WTC11 (cell line): ENCODE measurements at regions not wholly inside any gene's neighbourhood (a gene's known extent, or its start where the extent isn't known, plus 50 kb on each side); places are given as distances from the start of the nearest gene placed in this dataset.

Experiments
- ATAC-seq: fragments of 200-7000 bp; cut with Tn5 transposase; 2 replicates; pipeline ENCODE4 v1.10.0; 2021; ENCODE audit warnings: mild to moderate bottlenecking, moderate library complexity
- CTCF ChIA-PET: fragments of 300-600 bp; sonication (Branson Sonifier 250); formaldehyde crosslinking; loops from one replicate; lab custom pipeline; 2021; ENCODE audit warnings: antibody characterized with exemption; lab: Charles Lee
- POLR2A ChIA-PET: fragments of 350-600 bp; sonication (Branson Sonifier 250); formaldehyde crosslinking; loops from one replicate; lab custom pipeline; 2021; ENCODE audit warnings: antibody characterized with exemption; lab: Charles Lee
- DNase-seq: peaks from one replicate; pipeline ENCODE4 v3.0.0; 2021; ENCODE audit warnings: low spot score
- H3K27ac Mint-ChIP-seq: 2 replicates; pipeline ENCODE4 v1.8.0; 2021; ENCODE audit warnings: mixed read lengths
- H3K27me3 Mint-ChIP-seq: 2 replicates; pipeline ENCODE4 v1.8.0; 2021; ENCODE audit warnings: low read depth, mild to moderate bottlenecking, moderate library complexity, mixed read lengths
- H3K36me3 Mint-ChIP-seq: 2 replicates; pipeline ENCODE4 v1.8.0; 2021; ENCODE audit warnings: mixed read lengths
- H3K4me1 Mint-ChIP-seq: 2 replicates; pipeline ENCODE4 v1.8.0; 2022; ENCODE audit warnings: mixed read lengths
- H3K4me3 Mint-ChIP-seq: 2 replicates; pipeline ENCODE4 v1.8.0; 2021; ENCODE audit warnings: mild to moderate bottlenecking, moderate library complexity, mixed read lengths
- H3K9me3 Mint-ChIP-seq: 2 replicates; pipeline ENCODE4 v1.8.0; 2021; ENCODE audit warnings: mixed read lengths
- ATF2 ChIP-seq: sonication (generic); formaldehyde crosslinking; IDR thresholded peaks from 2 replicates; pipeline ENCODE4 v1.8.1; 2022; ENCODE audit warnings: low read depth, missing genetic modification reagents, borderline replicate concordance
- CREB1 ChIP-seq: sonication (generic); formaldehyde crosslinking; IDR thresholded peaks from 2 replicates; pipeline ENCODE4 v1.8.0; 2023; ENCODE audit warnings: mild to moderate bottlenecking, missing genetic modification reagents
- ERG ChIP-seq: fragments of 250-450 bp; sonication (Bioruptor Pico); IDR thresholded peaks from 2 replicates; pipeline ENCODE4 v1.8.0; 2021; ENCODE audit warnings: mild to moderate bottlenecking
- ESRRA ChIP-seq: sonication (generic); formaldehyde crosslinking; IDR thresholded peaks from 2 replicates; pipeline ENCODE4 v1.8.1; 2022; ENCODE audit warnings: mild to moderate bottlenecking, missing genetic modification reagents, borderline replicate concordance
- ETV6 ChIP-seq: sonication (generic); formaldehyde crosslinking; IDR thresholded peaks from 2 replicates; pipeline ENCODE4 v1.8.1; 2022; ENCODE audit warnings: mild to moderate bottlenecking, missing genetic modification reagents
- FOXP4 ChIP-seq: sonication (generic); formaldehyde crosslinking; IDR thresholded peaks from 2 replicates; pipeline ENCODE4 v1.8.0; 2022; ENCODE audit warnings: mild to moderate bottlenecking, missing genetic modification reagents
- GRHL2 ChIP-seq: fragments of 250-450 bp; sonication (Bioruptor Pico); IDR thresholded peaks from 2 replicates; pipeline ENCODE4 v1.8.0; 2022; ENCODE audit warnings: mild to moderate bottlenecking, moderate library complexity; ENCODE audit not compliant: insufficient replicate concordance, severe bottlenecking
- GTF2I ChIP-seq: fragments of 250-450 bp; sonication (Bioruptor Pico); conservative IDR thresholded peaks from 2 replicates; pipeline ENCODE4 v1.4.0; 2021; ENCODE audit warnings: mild to moderate bottlenecking
- HMGXB4 ChIP-seq: sonication (generic); formaldehyde crosslinking; IDR thresholded peaks from 2 replicates; pipeline ENCODE4 v1.8.1; 2023; ENCODE audit warnings: mild to moderate bottlenecking, moderate library complexity, missing genetic modification reagents
- IRF2 ChIP-seq: sonication (generic); formaldehyde crosslinking; IDR thresholded peaks from 2 replicates; pipeline ENCODE4 v1.8.0; 2022; ENCODE audit warnings: low read depth, missing genetic modification reagents, borderline replicate concordance
- JUN ChIP-seq: sonication (generic); formaldehyde crosslinking; IDR thresholded peaks from 2 replicates; pipeline ENCODE4 v1.8.0; 2023; ENCODE audit warnings: mild to moderate bottlenecking, missing genetic modification reagents
- MXD4 ChIP-seq: fragments of 250-450 bp; sonication (Bioruptor Pico); IDR thresholded peaks from 2 replicates; pipeline ENCODE4 v1.8.0; 2021; ENCODE audit warnings: mild to moderate bottlenecking, moderate library complexity, borderline replicate concordance
- NFATC4 ChIP-seq: fragments of 250-450 bp; sonication (Bioruptor Pico); IDR thresholded peaks from 2 replicates; pipeline ENCODE4 v1.9.0; 2021; ENCODE audit warnings: mild to moderate bottlenecking
- NFE2L1 ChIP-seq: sonication (generic); formaldehyde crosslinking; IDR thresholded peaks from 2 replicates; pipeline ENCODE4 v1.8.1; 2023; ENCODE audit warnings: missing genetic modification reagents
- NFYB ChIP-seq: sonication (generic); formaldehyde crosslinking; conservative IDR thresholded peaks from 2 replicates; pipeline ENCODE4 v1.8.0; 2022; ENCODE audit warnings: low read depth, missing genetic modification reagents
- SOX15 ChIP-seq: fragments of 250-450 bp; sonication (Bioruptor Pico); IDR thresholded peaks from 2 replicates; pipeline ENCODE4 v1.9.0; 2021; ENCODE audit warnings: mild to moderate bottlenecking
- ZBTB21 ChIP-seq: sonication (generic); formaldehyde crosslinking; IDR thresholded peaks from 2 replicates; pipeline ENCODE4 v1.8.1; 2023; ENCODE audit warnings: mild to moderate bottlenecking, missing genetic modification reagents, borderline replicate concordance
- ZNF396 ChIP-seq: fragments of 250-450 bp; sonication (Bioruptor Pico); IDR thresholded peaks from 2 replicates; pipeline ENCODE4 v1.8.0; 2021; ENCODE audit warnings: mild to moderate bottlenecking, moderate library complexity, borderline replicate concordance
- ZNF423 ChIP-seq: fragments of 250-450 bp; sonication (Bioruptor Pico); IDR thresholded peaks from 2 replicates; pipeline ENCODE4 v2.1.2; 2022; ENCODE audit warnings: mild to moderate bottlenecking, moderate library complexity
- TF ChIP-seq, protein P1 (sequence below): sonication (generic); formaldehyde crosslinking; IDR thresholded peaks from 2 replicates; pipeline ENCODE4 v1.8.1; 2023; ENCODE audit warnings: mild to moderate bottlenecking, missing genetic modification reagents, borderline replicate concordance
- TF ChIP-seq, protein P2 (sequence below): fragments of 250-450 bp; sonication (Bioruptor Pico); IDR thresholded peaks from 2 replicates; pipeline ENCODE4 v2.1.2; 2022; ENCODE audit warnings: mild to moderate bottlenecking, moderate library complexity
- TF ChIP-seq, protein P3 (sequence below): fragments of 250-450 bp; sonication (Bioruptor Pico); IDR thresholded peaks from 2 replicates; pipeline ENCODE4 v1.9.0; 2021; ENCODE audit warnings: moderate library complexity, mild to moderate bottlenecking, inconsistent platforms, borderline replicate concordance
- TF ChIP-seq, protein P4 (sequence below): sonication (generic); formaldehyde crosslinking; IDR thresholded peaks from 2 replicates; pipeline ENCODE4 v1.8.1; 2022; ENCODE audit warnings: mild to moderate bottlenecking, missing genetic modification reagents, moderate library complexity, borderline replicate concordance

DNA sequence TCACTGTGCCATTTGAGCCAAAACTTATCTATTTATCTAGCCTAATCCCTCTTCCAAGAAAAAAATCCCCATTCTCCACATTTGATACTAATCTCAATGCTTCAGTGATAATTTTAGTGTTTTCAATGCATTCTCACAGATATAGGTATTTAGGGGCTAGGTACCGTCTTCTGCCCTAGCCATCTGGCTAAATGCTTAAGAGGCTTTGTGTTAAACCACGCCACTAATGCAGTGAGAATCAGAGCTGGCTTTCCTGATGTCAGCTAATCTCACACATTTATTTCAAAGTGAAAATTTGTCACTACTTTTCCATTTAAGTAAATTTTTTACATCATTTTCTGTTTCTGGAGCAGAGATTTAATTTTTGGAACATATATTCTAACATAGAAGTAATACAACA, 479.7 kb downstream of the MAN2A1 start:
- TF ChIP-seq FOXP4 (CRISPR knock-in tag): no peak
- no peak for TF ChIP-seq SOX15
- TF ChIP-seq JUN (CRISPR knock-in tag): no peak
- TF ChIP-seq, protein P1, sequence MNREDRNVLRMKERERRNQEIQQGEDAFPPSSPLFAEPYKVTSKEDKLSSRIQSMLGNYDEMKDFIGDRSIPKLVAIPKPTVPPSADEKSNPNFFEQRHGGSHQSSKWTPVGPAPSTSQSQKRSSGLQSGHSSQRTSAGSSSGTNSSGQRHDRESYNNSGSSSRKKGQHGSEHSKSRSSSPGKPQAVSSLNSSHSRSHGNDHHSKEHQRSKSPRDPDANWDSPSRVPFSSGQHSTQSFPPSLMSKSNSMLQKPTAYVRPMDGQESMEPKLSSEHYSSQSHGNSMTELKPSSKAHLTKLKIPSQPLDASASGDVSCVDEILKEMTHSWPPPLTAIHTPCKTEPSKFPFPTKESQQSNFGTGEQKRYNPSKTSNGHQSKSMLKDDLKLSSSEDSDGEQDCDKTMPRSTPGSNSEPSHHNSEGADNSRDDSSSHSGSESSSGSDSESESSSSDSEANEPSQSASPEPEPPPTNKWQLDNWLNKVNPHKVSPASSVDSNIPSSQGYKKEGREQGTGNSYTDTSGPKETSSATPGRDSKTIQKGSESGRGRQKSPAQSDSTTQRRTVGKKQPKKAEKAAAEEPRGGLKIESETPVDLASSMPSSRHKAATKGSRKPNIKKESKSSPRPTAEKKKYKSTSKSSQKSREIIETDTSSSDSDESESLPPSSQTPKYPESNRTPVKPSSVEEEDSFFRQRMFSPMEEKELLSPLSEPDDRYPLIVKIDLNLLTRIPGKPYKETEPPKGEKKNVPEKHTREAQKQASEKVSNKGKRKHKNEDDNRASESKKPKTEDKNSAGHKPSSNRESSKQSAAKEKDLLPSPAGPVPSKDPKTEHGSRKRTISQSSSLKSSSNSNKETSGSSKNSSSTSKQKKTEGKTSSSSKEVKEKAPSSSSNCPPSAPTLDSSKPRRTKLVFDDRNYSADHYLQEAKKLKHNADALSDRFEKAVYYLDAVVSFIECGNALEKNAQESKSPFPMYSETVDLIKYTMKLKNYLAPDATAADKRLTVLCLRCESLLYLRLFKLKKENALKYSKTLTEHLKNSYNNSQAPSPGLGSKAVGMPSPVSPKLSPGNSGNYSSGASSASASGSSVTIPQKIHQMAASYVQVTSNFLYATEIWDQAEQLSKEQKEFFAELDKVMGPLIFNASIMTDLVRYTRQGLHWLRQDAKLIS (CRISPR knock-in tag): no peak
- no peak for TF ChIP-seq ATF2 (CRISPR knock-in tag)
- no peak for TF ChIP-seq GRHL2 (CRISPR knock-in tag)
- no peak for TF ChIP-seq HMGXB4 (CRISPR knock-in tag)
- no peak for TF ChIP-seq ETV6 (CRISPR knock-in tag)
- TF ChIP-seq ESRRA (CRISPR knock-in tag): no peak
- no peak for TF ChIP-seq ZBTB21
- Mint-ChIP-seq H3K27ac (no peak overlapping the region), H3K4me1 (no peaks in the 10 kb centered on the region), H3K36me3 (peaks cover 5% of the 10 kb centered on the region; the same call in 1 of the 2 replicates), H3K4me3 (no peak overlapping the region), H3K27me3 (no peaks in the 10 kb centered on the region), H3K9me3 (peaks cover 16% of the 10 kb centered on the region)
- ChIA-PET POLR2A (no interaction called here), CTCF (no interaction called here)
- ATAC-seq: no peak
- no peak for DNase-seq

- H3K36me3 Mint-ChIP-seq: no peaks in the 10 kb centered on the region
- H3K4me1 Mint-ChIP-seq: peaks cover 6% of the 10 kb centered on the region
- CTCF ChIA-PET: no interaction called here
- H3K27me3 Mint-ChIP-seq: no peaks in the 10 kb centered on the region
- ATAC-seq (no peak), DNase-seq (no peak)
- POLR2A ChIA-PET: no interaction called here
- no peaks in the 10 kb centered on the region for H3K9me3 Mint-ChIP-seq
- no peak overlapping the region for H3K4me3 Mint-ChIP-seq
- H3K27ac Mint-ChIP-seq: no peak overlapping the region
- TF ChIP-seq IRF2 (CRISPR knock-in tag) (no peak), NFATC4 (CRISPR knock-in tag) (no peak), NFE2L1 (CRISPR knock-in tag) (no peak), CREB1 (no peak), ZNF423 (CRISPR knock-in tag) (no peak), GTF2I (CRISPR knock-in tag) (no peak), ZNF396 (no peak), NFYB (CRISPR knock-in tag) (no peak), MXD4 (CRISPR knock-in tag) (no peak), ERG (no peak), ZBTB21 (no peak)
- TF ChIP-seq, protein P2, sequence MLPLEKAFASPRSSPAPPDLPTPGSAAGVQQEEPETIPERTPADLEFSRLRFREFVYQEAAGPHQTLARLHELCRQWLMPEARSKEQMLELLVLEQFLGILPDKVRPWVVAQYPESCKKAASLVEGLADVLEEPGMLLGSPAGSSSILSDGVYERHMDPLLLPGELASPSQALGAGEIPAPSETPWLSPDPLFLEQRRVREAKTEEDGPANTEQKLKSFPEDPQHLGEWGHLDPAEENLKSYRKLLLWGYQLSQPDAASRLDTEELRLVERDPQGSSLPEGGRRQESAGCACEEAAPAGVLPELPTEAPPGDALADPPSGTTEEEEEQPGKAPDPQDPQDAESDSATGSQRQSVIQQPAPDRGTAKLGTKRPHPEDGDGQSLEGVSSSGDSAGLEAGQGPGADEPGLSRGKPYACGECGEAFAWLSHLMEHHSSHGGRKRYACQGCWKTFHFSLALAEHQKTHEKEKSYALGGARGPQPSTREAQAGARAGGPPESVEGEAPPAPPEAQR (CRISPR knock-in tag): no peak
- TF ChIP-seq, protein P3, sequence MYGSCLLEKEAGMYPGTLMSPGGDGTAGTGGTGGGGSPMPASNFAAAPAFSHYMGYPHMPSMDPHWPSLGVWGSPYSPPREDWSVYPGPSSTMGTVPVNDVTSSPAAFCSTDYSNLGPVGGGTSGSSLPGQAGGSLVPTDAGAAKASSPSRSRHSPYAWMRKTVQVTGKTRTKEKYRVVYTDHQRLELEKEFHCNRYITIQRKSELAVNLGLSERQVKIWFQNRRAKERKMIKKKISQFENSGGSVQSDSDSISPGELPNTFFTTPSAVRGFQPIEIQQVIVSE (CRISPR knock-in tag): no peak
- TF ChIP-seq, protein P4, sequence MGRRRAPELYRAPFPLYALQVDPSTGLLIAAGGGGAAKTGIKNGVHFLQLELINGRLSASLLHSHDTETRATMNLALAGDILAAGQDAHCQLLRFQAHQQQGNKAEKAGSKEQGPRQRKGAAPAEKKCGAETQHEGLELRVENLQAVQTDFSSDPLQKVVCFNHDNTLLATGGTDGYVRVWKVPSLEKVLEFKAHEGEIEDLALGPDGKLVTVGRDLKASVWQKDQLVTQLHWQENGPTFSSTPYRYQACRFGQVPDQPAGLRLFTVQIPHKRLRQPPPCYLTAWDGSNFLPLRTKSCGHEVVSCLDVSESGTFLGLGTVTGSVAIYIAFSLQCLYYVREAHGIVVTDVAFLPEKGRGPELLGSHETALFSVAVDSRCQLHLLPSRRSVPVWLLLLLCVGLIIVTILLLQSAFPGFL (CRISPR knock-in tag): no peak
These were observed 488.0 kb downstream of the MAN2A1 start for GRCh38 chr5:110177729-110178128.
